ENCODE measurements at regions not wholly inside any gene's neighbourhood (a gene's known extent, or its start where the extent isn't known, plus 50 kb on each side); places are given as distances from the start of the nearest gene placed in this dataset.

DNA sequence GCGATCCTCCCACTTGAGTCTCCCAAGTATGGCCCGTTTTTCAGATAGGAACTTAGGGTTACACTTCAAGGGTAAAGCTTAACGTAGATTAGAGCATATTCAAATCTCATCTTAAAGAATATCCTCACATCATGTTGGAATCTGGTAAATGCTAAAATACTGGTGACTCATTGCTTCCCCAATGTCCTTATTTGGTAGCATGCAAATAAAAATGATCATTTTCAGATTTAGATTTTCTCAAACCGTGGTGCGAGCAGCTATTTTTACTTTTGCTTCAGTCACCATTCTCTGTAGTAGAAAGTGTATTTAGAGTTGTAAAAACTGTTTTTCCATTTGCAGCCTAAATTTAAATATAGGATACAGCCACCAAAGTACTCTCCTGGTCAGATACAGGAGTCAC, 101.5 kb upstream of the MAML3 start:
- TF ChIP-seq CTCF (IDR thresholded peaks at IDR 0.05) (no peak), POLR2A (IDR thresholded peaks at IDR 0.05) (no peak), EP300 (IDR thresholded peaks at IDR 0.05) (no peak)
